DMS114 treated with DMSO at 0.1 percent for 48 hours (cell line): ENCODE measurements at regions not wholly inside any gene's neighbourhood (a gene's known extent, or its start where the extent isn't known, plus 50 kb on each side); places are given as distances from the start of the nearest gene placed in this dataset.
"Not testable (repeated sequence)": the region's sequence is repeated elsewhere in the genome, so short reads cannot be mapped to it uniquely, and the experiment has no call there.

Experiments used
- DNase-seq: peaks from one replicate; lab custom pipeline; 2025; ENCODE audit not compliant: unreplicated experiment; lab: John Stamatoyannopoulos, UW

- no peak for DNase-seq
Measured at GRCh38 chr3:4067893-4068292, 235.3 kb upstream of the SETMAR start.

DNA sequence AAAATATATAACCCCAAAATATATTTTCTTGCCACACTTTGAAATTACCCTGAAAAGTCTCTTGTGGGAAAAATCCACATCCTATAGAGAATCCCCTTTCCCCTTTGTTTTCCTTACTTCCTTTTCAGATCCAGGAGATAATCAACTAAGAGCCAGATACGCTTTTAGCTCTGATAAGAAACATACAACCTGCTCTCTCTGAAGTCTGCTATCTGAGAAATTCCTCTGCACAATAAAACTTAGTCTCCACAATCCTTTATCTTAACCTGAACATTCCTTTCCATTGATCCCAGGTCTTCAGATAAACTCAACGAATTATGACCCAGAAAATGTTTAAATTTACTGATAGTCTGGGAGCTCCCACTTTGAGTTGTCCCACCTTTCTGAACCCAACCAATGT, 233.4 kb upstream of the SETMAR start:
- DNase-seq: no peak

- DNase-seq: no peak
Measured at GRCh38 chr3:4071481-4072184, 231.5 kb upstream of the SETMAR start.

GRCh38 chr3:4077278-4077677, 225.9 kb upstream of the SETMAR start:
- not testable (repeated sequence) for DNase-seq

- no peak for DNase-seq
Measured at GRCh38 chr3:4077950-4078349, 225.2 kb upstream of the SETMAR start.

- no peak for DNase-seq
Measured at GRCh38 chr3:4078903-4079302, 224.3 kb upstream of the SETMAR start.

DNA sequence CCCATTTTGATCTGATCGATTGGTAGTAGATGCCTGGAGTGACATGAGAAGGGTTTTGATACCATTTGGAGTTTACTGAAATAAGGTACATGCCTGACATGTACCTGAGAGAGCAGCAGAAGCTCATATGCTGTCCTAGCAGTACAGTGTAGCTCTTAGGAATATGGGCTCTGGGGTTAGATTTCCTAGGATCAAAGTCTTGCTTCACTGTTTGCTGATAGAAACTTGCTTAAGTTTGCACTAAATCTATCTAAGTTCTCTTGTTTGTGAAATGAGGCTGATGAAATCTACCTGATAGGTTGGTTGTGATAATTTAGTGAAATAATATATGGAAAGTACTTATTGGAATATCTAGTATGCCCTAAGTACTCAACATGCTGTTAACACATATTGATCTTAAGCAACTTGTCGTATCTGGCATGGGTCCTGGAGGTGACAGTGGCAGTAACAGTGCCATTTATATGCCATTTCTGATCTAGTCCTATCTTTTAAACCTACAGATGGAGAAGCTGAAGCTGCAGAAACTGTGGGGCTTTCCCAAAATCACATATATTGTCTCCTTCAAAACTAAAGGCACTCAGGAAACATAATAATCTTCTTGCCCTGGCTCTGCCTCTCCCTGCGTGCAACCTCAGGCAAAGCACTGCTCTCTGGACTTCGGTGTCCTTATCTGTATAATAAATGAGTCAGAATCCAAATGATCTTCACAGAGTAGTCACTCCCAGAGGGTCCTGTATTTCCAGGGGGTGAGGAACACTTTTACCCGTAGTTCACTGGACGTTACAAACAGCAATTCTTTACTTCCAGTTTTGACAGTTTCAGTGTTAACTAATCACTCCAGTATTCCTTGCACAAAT, 223.6 kb upstream of the SETMAR start:
- no peak for DNase-seq

- DNase-seq: no peak
Measured at GRCh38 chr3:4083225-4084015, 219.7 kb upstream of the SETMAR start.

GRCh38 chr3:4084271-4084670, 218.9 kb upstream of the SETMAR start:
- DNase-seq: no peak

DNA sequence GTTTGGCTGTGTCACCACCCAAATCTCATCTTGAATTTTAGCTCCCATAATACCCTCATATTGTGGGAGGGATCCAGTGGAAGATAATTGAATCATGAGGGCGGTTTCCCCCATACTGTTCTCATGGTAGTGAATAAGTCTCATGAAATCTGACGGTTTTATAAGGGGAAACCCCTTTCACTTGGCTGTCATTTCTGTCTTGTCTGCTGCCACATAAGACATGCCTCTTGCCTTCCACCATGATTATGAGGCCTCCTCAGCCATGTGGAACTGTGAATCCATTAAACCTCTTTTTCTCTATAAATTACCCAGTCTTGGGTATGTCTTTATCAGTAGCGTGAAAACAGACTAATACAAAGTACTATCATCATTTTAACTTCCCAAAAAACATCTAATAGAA, 216.5 kb upstream of the SETMAR start:
- DNase-seq: not testable (repeated sequence)

GRCh38 chr3:4091786-4092185, 211.4 kb upstream of the SETMAR start:
- no peak for DNase-seq

DNA sequence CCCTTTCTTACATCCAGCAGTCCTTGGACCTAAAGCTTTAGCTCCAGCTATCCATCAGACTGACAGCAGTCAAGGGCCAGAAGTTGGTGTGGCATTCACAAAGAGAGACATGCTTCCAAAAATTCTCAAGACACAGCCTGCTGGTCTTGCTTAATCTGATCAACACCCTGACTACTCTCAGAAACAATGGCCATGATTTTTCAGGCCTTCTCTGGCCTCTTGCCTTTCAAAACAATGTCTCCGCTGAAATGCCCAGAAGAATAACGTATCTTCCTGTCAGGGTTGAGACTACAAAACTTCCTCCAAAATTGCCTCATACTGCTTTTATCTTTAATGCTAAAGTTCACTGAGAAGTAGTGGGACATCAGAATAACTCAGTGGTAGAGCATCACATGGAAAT, 205.4 kb upstream of the SETMAR start:
- DNase-seq: no peak

DNA sequence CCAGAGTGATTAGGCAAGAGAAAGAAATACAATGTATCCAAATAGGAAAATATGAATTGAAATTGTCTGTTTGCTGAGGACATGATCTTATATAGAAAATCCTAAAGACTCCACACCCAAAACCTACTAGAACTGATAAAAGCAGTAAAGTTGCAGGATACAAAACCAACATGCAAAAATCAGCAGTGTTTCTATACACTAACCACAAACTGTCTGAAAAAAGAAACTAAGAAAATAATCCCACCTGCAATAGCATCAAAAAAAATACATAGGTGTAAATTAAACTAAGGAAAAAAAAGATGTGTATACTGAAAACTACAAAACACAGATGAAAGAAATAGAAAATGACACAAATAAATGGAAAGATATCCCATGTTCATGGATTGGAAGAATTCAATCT, 203.6 kb upstream of the SETMAR start:
- DNase-seq: no peak

- DNase-seq: no peak
Measured at GRCh38 chr3:4107430-4107829, 195.7 kb upstream of the SETMAR start.

DNA sequence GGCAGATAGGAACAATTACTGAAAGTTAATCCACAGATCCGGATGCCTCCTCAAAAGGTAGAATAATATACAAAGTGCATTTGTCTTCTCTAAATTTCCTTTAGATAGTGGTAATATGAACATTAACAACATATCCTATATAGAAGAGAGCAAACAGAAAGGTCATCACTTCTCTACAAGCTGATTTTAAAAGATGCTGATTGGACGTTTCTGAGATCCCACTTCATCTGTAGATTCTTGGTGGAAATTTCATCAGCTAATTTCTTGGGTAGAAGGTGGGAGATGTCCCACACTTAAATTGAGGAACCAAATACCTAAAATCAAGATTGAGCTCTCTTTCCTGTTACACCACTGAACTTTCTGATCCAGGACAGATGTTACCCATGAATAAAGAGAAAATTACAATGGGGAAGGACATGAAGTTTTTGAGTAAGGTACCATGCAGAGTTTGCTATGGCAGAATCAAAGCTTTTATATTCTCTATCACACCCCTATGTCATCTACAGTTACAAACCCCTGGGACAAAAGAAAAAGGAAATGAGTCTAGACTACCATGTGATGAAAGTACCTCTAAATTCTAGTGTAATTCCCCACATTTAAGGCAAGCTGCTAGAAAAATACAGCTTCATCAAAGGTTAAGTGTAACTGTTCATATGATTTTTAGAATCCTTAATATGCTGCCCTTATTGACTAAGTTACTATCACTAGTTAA, 189.2 kb upstream of the SETMAR start:
- DNase-seq: no peak

DNA sequence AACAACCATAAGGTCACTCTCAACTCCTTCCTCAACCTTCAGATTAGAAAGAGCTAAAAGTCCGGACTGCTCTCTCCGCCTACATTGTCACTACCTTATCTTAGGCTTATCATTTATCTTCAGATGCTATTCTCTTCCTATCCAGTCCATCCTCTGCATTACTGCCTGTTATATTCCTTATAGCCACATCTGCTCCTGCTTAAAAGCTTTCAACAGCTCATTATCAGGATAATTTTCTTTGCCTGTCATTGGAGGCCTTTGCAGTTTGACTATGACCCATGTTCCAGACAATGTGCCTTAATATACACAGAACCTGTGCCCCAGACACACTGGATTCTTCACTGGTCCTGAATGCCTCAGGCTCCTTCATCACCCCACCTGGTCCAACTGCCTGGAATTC, 184.1 kb upstream of the SETMAR start:
- no peak for DNase-seq

GRCh38 chr3:4125576-4125975, 177.6 kb upstream of the SETMAR start:
- no peak for DNase-seq

- DNase-seq: no peak
Measured at GRCh38 chr3:4138150-4138785, 164.9 kb upstream of the SETMAR start.

DNA sequence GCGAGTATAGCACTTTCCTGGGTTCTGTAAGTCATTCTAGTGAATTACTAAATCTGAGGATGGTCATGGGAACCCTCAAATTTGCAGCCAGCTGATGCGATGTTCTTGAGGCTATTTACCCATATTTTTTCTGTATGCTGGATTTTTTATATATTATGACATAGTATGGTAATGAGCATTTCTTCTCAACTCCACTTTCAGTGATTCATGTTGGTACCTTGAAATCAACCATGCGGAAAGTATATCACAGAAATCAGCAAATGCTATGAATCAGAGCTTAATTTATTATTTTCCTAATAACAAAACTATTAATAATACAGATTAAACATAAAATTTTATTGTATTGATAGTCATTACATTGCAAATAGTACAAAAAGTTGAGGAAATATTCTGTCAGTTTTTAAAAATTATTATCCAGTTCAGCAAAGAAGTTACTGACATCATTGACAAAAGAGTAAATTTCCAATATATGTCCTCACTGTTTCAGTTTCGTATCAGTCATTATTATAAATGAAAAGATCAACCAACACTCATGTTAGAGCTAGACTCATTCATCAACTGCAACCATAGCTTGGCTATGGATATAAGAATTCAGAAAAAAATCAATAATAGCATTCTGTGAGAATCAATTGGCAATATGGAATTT, 164.3 kb upstream of the SETMAR start:
- DNase-seq: no peak
